Fibroblast of lung (primary cell): ENCODE measurements at regions not wholly inside any gene's neighbourhood (a gene's known extent, or its start where the extent isn't known, plus 50 kb on each side); places are given as distances from the start of the nearest gene placed in this dataset.

Source experiments
- DNase-seq, 2 donors: peaks; one replicate each; pipeline versions ENCODE4 v3.0.0 to v3.0.0-alpha.2; 2010; ENCODE audit warnings: low read depth in 2 of 2
- H2AFZ ChIP-seq: 2 replicates; pipeline ENCODE4 v1.5.1; 2012; ENCODE audit warnings: low read length, control low read depth, inconsistent platforms
- H3K27ac ChIP-seq: 2 replicates; pipeline ENCODE4 v1.5.1; 2011; ENCODE audit warnings: low read length, control low read depth; ENCODE audit not compliant: insufficient read depth
- H3K27me3 ChIP-seq: 2 replicates; pipeline ENCODE4 v1.5.1; 2011; ENCODE audit warnings: mild to moderate bottlenecking, low read length; ENCODE audit not compliant: control insufficient read depth, insufficient read depth
- H3K36me3 ChIP-seq: 2 replicates; pipeline ENCODE4 v1.5.1; 2011; ENCODE audit warnings: low read length; ENCODE audit not compliant: control insufficient read depth, insufficient read depth
- H3K4me1 ChIP-seq: 2 replicates; pipeline ENCODE4 v1.5.1; 2011; ENCODE audit warnings: low read length; ENCODE audit not compliant: control insufficient read depth, insufficient read depth; ENCODE audit errors: extremely low read depth
- H3K4me2 ChIP-seq: 2 replicates; pipeline ENCODE4 v1.5.1; 2011; ENCODE audit warnings: low read length, control low read depth; ENCODE audit not compliant: insufficient read depth; ENCODE audit errors: extremely low read depth
- H3K4me3 ChIP-seq, 4 experiments: fragments of 200-600 bp in 1 of 4; sonication (generic) in 1 of 4; replicated peaks in 1 of 4; 2 replicates each; pipeline ENCODE4 v1.5.1; 2011 to 2016; ENCODE audit warnings: low read length in 4 of 4, low read depth in 3 of 4, mild to moderate bottlenecking in 3 of 4, control low read depth in 2 of 4, inconsistent platforms in 1 of 4, mixed read lengths in 1 of 4; ENCODE audit not compliant: insufficient read depth in 1 of 4; ENCODE audit errors: control extremely low read depth in 1 of 4
- H3K79me2 ChIP-seq: 2 replicates; pipeline ENCODE4 v1.5.1; 2012; ENCODE audit warnings: mild to moderate bottlenecking, low read length, inconsistent platforms; ENCODE audit not compliant: control insufficient read depth, insufficient read depth
- H3K9ac ChIP-seq: 2 replicates; pipeline ENCODE4 v1.5.1; 2011; ENCODE audit warnings: mild to moderate bottlenecking, low read length, control low read depth; ENCODE audit not compliant: insufficient read depth
- H3K9me3 ChIP-seq: 2 replicates; pipeline ENCODE4 v1.5.1; 2012; ENCODE audit warnings: low read depth, low read length; ENCODE audit not compliant: control insufficient read depth, insufficient read depth
- H4K20me1 ChIP-seq: 2 replicates; pipeline ENCODE4 v1.5.1; 2011; ENCODE audit warnings: low read length; ENCODE audit not compliant: control insufficient read depth, insufficient read depth; ENCODE audit errors: extremely low read depth
- CTCF ChIP-seq, 2 donors: IDR thresholded peaks in 1 of 2; conservative IDR thresholded peaks in 1 of 2; 1 replicate in 1 of 2; 2 replicates in 1 of 2; pipeline ENCODE4 v1.5.1; 2011 to 2012; ENCODE audit warnings: low read length in 2 of 2, control low read depth in 1 of 2, inconsistent platforms in 1 of 2, low read depth in 1 of 2, mild to moderate bottlenecking in 1 of 2
- EZH2 ChIP-seq: IDR thresholded peaks from 2 replicates; pipeline ENCODE4 v1.5.1; 2012; ENCODE audit warnings: low read length, control low read depth, mild to moderate bottlenecking; ENCODE audit errors: missing control alignments

GRCh38 chr13:80563439-80563838 lies 222.5 kb upstream of the SPRY2 start:
- H3K27ac ChIP-seq = no peak overlapping the region
- no peak for DNase-seq

GRCh38 chr13:80562433-80563156 lies 221.7 kb upstream of the SPRY2 start:
- TF ChIP-seq EZH2 = no peak
- no peak for TF ChIP-seq CTCF (conservative IDR thresholded peaks at IDR 0.05 in 1 of 2, IDR thresholded peaks at IDR 0.05 in 1 of 2; ENCODE audit: low read depth in 1 of 2, low read length in 2 of 2)
- H3K4me2 ChIP-seq = no peak overlapping the region
- no peak overlapping the region for H2AFZ ChIP-seq
- H4K20me1 ChIP-seq = no peaks in the 10 kb centered on the region
- H3K9ac ChIP-seq = no peak overlapping the region
- H3K36me3 ChIP-seq = no peaks in the 10 kb centered on the region
- no peaks in the 10 kb centered on the region for H3K4me1 ChIP-seq
- H3K79me2 ChIP-seq = no peaks in the 10 kb centered on the region
- no peaks in the 10 kb centered on the region for H3K27me3 ChIP-seq
- DNase-seq = no peak
- H3K9me3 ChIP-seq = no peaks in the 10 kb centered on the region
- H3K27ac ChIP-seq = no peak overlapping the region
- no peak overlapping the region for H3K4me3 ChIP-seq

More at GRCh38 chr13:80563439-80563838, 222.5 kb upstream of the SPRY2 start:
- Histone ChIP-seq H3K27me3 (no peaks in the 10 kb centered on the region), H3K4me3 (no peak overlapping the region), H2AFZ (no peak overlapping the region), H3K4me1 (no peaks in the 10 kb centered on the region), H3K79me2 (no peaks in the 10 kb centered on the region), H3K9me3 (no peaks in the 10 kb centered on the region), H3K4me2 (no peak overlapping the region), H4K20me1 (no peaks in the 10 kb centered on the region), H3K36me3 (no peaks in the 10 kb centered on the region), H3K9ac (no peak overlapping the region)
- TF ChIP-seq EZH2 (no peak), CTCF (conservative IDR thresholded peaks at IDR 0.05 in 1 of 2, IDR thresholded peaks at IDR 0.05 in 1 of 2; ENCODE audit: low read depth in 1 of 2, low read length in 2 of 2) (no peak)

- Histone ChIP-seq H3K79me2 (no peaks in the 10 kb centered on the region), H3K27me3 (no peaks in the 10 kb centered on the region), H3K4me1 (no peaks in the 10 kb centered on the region), H3K36me3 (no peaks in the 10 kb centered on the region), H2AFZ (no peak overlapping the region), H3K27ac (no peak overlapping the region), H3K9me3 (no peaks in the 10 kb centered on the region), H3K4me2 (no peak overlapping the region), H3K4me3 (no peak overlapping the region), H3K9ac (no peak overlapping the region), H4K20me1 (no peaks in the 10 kb centered on the region)
- no peak for TF ChIP-seq EZH2
- no peak for TF ChIP-seq CTCF (conservative IDR thresholded peaks at IDR 0.05 in 1 of 2, IDR thresholded peaks at IDR 0.05 in 1 of 2; ENCODE audit: low read depth in 1 of 2, low read length in 2 of 2)
- no peak for DNase-seq
Measured at GRCh38 chr13:80560609-80561008, 219.7 kb upstream of the SPRY2 start.
